Activated naive CD4-positive, alpha-beta T cell treated with anti-CD3 and anti-CD28 coated beads, Interleukin-2, amount 50 U/mL, for 16 hours (primary cell): ENCODE measurements at regions not wholly inside any gene's neighbourhood (a gene's known extent, or its start where the extent isn't known, plus 50 kb on each side); places are given as distances from the start of the nearest gene placed in this dataset.
A peak's percentile ranks its signal among the peaks of the same experiment; 100 is the strongest.
"Not testable (repeated sequence)": the region's sequence is repeated elsewhere in the genome, so short reads cannot be mapped to it uniquely, and the experiment has no call there.

Source experiments
- DNase-seq: peaks from one replicate; pipeline ENCODE4 v3.0.0-alpha.2; 2020

DNA sequence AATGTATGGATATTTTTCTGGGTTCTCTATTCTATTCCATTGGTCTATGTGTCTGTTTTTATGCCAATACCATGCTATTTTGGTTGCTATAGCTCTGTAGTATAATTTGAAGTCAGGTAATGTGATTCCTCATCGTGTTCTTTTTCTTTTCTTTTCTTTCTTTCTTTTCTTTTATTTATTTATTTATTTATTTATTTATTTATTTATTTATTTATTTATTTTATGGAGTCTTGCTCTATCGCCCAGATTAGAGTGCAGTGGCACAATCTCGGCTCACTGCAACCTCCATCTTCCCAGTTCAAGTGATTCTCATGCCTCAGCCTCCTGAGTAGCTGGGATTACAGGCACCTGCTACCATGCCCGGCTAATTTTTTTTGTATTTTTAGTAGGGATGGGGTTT, 315.2 kb downstream of the SV2B start:
- DNase-seq = not testable (repeated sequence)

DNA sequence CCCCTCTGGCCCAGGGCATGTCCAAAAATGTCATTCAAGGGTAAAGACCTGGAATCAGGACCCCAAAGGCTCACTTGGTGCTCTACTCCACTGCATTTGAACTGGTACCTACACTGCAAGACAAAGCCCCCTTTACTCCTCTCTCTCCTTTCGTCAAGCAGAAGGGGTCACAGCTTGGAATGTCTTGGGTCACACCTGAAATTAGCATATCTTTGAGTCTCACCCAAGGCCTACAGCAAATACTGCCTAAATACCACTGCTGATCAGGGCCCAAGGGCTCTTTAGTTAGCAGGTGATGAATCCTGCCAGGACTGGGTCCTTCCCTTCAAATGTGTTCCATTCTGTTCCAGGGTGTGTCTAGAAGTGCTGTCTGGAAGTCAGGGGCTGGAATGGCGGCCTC, 320.6 kb downstream of the SV2B start:
- DNase-seq = no peak

DNA sequence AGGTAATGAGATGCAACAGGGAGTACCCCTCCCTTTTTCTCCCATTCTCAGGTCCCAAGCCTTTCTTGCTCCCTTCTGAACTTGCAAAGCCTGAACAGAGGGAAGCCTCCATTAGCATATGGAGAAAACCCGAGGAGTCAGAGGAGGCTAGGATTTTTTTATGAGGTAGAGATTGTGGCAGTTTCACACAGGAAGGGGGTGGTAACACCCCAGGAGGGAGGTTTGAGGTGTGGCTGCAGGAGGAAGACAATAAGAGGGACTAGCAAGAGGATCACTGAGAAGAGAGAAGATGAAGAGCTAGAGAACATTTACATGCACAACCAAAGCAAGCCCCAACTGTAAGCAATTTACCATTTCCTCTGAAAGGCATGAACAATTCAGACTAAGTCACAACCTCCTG, 322.7 kb downstream of the SV2B start:
- no peak for DNase-seq

DNA sequence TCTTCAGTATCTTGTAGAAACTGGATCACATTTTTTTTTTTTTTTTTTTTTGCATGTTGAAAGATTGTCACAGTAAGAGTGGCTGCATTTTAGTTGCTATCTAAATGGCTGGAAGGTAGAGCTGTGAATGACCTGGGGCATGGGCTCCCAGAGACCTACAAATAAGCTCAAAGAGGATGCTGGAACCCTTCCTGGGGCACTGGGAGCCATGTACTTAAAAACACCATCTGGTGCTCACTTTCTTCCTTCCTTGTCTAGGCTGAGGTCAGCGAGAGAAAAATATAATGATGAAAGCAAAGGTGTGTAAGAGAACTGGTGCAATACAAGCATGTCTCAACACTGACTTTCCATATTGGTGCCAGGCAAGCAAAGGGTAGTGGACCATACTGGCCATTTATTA, 323.9 kb downstream of the SV2B start:
- DNase-seq = no peak

DNA sequence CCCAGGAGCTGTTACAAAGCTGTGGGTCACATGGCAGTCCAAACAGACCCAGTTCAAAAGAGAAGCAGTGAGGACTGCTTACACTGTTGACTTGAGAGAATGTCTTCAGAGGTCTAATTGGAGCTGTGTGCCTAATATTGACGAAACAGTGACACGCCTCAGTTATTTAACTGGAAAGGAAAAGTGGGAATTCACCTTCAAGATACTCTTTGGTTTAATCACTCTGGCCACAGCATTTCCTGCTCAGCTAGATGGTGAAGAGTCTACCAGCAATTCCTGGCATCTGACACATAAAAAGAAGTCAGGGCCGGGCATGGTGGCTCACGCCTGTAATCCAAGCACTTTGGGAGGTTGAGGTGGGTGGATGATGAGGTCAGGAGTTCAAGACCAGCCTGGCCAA, 326.4 kb downstream of the SV2B start:
- DNase-seq = no peak

DNA sequence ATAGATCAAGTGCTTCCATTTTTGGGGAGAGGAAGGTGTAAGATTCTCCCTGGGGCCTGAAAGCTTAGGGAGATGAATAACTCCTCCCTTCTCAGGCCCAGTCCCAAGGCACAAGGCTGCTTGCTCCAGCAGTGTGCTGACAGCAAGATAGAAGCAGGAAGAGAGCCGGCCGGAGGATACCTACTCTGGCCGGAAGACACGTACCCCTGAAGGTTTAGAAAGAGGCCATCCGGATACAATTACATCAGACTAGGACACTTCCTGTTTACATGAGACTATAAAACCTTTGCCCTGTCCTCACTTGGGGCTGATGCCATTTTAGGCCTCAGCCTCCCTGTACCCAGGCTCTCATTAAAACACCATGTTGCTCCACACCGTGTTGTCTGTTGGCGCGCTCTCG, 329.9 kb downstream of the SV2B start:
- DNase-seq = no peak

DNA sequence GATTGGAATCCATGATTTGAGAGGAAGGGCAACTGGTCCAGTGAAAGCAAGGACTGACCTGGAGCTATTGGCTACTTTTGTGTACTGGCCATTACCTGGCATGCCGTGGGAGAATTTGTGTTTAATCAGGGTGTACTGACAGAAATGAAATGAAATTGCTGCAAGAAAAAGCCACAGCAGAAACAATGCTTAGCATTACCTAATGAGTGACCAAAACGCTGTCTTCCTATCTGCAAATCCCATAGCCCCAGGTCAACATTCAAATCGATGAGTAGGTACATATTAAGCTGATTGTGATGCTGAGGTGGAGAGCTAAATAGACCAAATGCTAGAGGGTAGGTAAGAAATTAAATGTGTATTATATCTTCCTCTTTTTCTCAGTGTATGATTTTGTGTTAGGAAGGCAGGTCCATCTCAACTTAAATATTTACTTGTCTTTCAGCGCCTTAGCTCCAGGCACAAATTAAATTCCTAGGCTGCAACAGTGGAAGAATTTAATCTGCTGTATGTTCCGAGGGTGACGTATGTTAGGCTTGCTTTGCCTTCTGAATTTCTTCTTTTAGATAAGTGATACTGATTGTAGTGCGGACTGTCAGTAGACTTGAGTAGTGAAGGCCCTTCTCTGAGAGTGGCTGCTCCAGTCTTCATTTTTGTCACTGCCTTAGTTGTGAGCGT, 331.1 kb downstream of the SV2B start:
- DNase-seq = no peak

DNA sequence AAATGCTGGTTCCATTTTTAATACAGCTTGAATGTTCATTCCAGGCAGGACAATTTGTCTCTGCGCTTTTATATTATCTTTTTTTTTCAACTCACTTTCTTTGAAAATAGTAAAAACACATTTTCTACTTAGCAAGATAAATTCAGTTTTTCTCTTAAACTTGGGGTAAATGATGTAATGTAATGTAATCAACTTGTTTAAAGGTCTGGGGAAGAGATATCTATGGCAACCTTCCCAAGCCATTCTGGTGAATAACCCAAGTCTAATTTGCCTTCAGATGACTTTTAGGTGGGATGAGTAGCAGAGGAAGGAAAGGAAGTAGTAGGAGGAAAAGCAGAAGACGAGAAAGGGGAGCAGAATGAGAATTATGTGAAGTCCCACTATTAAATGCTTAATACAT, 335.1 kb downstream of the SV2B start:
- no peak for DNase-seq

DNA sequence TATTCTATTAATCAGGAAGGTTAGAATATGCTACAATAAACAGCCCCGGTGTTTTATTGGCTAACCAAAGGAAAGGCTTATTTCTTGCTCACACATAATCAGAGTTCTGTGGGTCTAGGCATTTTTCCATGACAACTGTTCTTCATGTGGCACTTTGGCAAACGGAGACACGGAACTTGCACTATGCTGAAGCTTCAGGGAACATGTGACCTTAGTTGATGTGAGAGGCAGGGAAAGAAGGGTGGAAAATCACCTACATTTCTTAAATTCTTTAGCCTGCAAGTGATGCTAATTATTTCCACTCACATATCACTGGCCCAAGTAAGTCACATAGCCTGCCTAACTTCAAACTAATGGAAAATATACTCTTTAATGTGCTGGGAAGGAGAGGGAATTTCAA, 344.6 kb downstream of the SV2B start:
- DNase-seq = no peak

DNA sequence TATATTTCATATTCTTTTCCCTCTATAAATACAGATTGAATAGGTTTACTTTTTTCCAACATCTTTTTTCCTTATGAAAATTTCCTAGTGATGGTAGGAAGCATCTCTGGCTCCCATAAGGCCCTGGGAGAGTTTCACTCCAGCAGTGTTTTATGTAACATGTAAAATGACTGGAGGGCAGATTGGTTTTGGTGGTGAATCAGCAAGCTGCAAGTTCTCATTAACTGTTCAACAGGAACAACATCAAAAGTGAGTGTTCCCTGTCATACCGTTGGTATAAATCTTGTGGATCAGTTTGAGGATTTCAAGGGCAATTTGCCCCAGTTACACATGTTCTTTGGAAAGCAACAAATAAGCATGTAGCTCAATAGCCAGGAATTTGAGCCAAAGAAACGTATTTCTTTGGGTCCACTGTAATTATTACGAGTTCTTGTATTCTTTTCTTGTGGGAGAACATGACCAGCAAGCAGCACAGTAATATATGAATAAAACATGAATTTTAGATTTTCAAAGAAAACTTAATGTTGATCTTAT, 345.7 kb downstream of the SV2B start:
- DNase-seq = no peak

DNA sequence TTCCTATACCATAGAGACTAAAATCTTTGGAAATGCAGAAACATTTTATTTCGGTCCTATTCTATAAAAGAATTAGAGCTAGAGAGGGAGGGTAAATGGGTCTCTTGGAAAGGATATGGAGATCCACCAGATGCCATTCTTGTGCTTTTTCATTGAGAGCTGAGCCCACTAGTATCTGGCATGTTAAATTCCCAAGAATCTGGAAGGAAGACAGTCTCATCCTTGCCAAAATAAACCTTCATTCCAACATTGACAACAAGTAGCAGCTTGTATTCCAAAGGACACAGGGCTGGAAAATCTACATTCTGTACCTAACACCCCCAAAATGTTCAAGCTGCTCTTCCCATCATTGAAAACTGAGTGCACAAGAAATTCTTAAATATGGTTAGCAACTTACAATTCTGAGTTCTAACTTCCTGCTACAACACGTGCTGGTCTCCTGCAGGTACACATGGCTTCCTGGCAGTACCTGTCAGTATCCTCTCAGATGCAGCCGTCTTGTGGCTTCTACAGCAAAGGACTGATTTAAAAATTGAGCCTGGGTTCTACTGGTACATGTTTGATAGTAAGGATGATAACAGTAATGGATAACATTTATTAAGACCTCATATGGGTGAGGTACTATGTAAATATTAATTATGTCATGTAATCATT, 348.1 kb downstream of the SV2B start:
- no peak for DNase-seq

DNA sequence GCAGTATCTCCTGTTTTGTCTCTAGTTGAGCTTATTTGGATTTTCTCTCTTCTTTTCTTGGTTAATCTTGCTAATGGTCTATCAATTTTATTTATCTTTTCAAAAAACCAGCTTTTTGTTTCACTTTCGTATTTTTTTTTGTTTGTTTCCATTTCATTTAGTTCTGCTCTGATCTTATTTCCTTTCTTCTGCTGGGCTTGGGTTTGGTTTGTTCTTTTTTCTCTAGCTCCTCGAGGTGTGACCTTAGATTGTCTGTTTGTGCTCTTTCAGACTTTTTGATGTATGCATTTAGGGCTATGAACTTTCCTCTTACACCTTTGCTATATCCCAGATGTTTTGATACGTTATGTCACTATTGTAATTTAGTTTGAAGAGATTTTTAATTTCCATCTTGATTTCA, 353.3 kb downstream of the SV2B start:
- not testable (repeated sequence) for DNase-seq

DNA sequence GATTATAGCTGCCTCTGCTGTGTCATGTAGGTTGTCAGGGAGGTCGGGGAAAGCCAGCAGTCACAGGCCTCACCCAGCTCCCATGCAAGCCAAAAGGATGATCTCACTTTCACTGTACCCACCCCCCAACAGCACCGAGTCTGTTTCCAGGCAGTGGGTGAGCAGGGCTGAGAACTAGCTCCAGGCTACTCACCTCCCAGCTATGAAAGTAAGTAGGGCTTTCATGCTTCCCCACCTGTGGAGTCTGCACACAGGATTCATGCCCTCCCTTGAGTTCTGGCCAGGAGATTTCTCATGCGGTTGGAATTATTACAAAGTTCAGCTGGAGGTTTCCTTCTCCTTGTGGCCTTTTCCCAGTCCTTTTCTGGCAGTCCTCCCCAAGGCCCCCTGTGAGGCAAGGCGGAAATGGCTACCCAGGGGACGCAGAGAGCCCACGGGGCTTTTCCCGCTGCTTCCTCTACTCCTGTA, 356.2 kb downstream of the SV2B start:
- no peak for DNase-seq

DNA sequence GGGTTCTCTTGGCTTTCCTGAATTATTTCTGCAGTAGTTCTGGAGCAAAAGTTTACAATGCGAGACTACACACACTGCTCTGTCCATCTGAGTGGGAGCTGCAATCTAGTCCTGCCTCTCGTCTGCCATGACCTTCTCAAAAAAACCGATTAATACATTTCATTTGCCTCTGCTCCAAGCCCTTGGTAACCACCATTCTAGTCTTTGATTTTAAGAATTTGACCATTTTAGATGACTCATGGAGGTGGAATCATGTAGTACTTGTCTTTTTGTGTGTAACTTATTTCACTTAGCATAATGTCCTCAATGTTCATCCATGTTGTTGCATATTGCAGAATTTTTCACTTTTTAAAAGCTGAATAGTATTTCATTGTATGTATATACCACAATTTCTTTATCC, 356.9 kb downstream of the SV2B start:
- DNase-seq = no peak

DNA sequence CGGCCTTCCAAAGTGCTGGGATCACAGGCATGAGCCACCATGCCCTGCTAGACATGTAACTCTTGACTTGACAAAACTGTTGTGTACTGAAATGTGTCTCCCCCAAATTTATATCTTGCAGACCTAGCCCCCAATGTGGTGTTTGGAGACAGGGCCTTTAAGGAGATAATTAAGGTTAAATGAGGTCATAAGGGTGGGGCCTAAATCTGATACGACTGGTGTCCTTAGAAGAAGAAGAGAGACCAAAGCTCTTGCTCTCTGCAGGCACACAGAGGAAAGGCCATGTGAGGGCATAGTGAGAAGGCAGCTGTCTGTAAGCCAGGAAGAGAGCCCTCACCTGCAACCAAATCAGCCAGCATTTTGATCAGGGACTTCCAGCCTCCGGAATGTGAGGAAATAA, 361.3 kb downstream of the SV2B start:
- no peak for DNase-seq

DNA sequence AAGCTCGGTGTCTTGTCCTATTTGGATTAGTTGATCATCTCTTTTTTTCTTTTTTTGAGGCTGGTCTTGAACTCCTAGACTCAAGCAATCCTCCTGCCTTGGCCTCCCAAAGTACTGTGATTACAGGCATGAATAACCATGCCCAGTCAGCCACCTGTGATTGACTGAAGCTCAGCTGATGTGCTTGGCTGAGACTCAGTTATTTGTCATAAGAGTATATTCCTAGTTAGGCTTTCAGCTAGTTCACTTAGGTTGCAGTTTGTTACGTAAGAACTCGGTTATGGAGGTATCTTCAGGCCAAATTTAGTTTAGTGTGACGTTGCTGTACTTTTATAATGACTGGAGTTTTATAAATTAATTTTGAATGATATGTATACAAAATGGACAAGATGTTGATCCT, 365.0 kb downstream of the SV2B start:
- DNase-seq = no peak

DNA sequence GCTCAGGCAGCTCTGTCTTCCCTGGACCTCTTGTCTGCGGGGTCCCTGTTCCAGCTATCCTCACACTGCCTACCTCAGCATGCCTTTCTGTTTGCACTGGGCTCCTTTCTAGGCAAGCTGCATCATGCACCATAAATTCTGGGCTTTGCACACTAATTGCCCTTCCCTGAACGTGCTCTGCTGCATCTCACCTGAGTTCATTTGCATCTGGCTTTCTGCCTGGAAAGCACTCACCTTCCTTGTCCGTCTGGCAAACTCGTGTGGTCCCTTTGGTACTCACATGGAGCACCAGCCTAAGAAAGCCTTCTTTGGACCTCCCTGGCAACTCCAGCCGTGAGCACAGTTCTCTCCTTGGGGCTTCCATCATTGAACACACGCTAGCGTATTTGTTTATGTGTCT, 365.6 kb downstream of the SV2B start:
- no peak for DNase-seq

DNA sequence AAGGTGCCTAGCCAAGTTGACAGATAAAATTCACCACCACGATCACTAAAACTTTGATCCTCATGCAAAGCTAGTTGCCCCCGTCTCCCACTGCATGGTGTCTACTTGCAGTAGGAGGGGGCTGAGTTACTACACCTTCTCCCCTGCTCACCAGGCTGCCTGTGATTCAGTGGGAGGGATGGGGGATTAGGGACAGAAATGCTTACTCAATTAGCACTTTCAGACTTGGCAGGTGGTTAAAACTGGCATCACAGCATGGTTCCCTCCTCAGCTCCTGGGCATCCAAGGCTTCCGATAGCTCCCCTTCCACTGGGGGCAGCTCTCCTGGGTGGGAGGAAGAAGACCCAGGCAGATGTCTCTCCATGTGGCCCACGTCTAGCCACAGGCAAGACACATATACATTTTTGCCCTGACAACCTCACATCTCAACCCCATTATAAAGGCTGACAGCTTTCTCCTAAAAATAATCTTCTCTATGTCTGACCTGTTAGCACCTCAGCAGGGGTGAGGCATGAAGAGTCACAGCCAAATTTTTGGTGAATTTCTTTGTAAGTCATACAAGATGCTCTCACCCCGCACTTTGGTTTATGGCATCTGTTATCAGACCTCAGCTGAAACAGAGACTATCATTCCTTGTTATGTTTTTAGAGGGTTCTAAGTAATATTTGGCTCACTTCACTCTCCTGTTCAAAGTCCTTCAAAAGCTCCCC, 369.0 kb downstream of the SV2B start:
- DNase-seq = peak; percentile 19

DNA sequence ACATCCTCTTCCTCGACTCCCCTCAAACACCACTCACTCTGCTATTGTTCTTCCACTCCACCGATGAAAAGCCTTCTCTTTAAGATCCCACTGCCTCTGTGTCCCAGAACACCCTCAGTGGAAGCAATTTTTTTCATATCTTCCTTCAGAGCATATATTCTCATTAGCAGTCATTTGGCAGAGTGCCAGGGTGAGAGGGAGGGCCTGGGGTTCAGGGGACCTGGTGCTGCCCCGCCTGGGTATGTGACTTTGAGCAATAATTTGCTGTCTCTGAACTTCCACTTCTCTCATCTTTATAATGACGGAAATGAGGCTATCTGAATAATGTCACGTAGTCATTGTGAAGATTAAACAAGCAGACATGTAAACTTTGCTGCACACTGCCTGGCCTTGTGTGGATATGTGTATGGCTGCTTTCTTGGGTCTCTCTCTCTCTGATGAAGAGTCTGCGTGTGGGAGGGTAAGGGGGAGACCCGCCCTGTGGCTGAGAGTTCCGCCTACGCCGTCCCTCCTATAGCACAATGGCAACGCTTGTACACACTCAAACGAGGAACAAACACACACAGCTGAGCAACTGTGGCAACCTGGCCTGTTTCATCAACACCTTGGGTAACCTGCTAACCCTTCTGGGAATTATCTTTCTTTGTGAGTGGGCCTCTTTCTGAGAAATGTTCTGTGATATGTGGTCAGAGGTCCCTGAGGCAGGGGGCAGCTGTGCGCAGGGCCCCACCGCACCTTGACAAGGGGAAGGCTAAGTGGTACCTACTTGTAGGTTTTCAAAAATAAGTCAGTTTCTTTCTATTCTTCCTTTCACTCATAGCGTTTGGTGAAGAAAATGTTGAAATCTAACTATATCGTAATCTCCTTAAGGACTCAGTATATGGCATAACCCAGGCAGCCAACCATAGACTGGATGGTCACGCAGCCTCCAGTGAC, 369.8 kb downstream of the SV2B start:
- peak; percentile 53 for DNase-seq

DNA sequence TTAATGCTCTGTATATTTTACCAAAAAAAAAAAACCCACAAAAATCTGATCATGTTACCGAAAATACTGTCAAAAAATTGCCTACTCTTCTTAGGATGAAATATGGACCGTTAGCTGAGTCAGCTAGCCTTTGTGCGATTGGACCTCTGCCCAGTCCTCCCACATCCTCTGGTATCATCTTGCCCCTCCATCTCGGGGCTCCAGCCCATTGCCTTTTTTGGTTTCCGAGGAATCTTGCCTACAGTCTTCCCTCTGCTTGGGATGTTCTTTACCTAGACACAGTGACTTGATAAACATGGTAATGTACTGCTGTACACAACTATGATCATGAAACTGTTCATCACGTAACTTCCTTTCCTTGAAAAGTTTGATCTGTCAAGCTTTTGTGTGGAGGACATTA, 371.4 kb downstream of the SV2B start:
- no peak for DNase-seq

DNA sequence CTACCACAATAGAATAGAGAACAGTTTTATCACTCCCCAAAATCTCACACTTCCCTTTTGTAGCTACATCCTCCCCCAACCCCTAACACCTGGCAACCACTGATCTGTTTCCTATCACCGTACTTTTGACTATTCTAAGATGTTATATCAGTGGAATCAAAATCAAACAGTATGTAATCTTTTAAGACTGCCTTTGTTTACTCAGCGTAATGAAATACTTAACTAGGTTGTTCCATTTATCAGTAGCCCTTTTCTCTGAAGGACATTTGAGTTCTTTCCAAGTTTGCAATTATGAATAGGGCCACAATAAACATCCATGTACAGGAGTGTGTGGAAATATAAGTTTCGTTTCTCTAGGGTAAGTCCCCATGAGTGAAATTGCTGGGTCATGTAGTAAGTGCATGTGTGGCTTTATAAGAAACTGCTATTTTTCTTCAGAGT, 372.3 kb downstream of the SV2B start:
- DNase-seq = no peak

DNA sequence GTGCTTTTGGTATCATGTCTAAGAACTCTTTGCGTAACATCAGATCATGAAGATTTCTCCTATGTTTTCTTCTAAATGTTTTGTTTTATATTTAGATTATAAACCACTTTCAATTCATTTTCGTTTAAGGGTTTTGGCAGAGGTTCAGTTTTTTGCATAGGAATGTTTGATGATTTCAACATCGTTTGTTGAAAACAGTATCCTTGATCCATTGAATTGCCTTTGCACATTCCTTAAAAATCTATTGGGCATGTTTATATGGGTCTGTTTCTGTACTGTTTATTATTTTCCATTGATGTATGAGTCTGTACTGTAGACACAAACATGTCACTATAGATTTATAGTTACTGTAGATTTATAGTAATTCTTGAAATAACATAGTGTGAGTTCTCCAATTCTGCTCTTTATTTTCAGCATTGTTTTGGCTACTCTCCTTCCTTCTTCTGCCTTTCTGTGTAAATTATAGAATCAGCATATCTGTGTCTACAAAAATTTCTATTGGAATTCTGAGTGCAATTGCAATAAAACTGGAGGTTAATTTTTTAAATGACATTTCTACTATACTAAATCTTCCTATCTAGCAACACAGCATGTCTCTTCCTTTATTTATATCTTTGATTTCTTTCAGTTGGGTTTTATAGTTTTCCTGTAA, 374.0 kb downstream of the SV2B start:
- no peak for DNase-seq
